Suppressor macrophage (primary cell): ENCODE measurements at regions not wholly inside any gene's neighbourhood (a gene's known extent, or its start where the extent isn't known, plus 50 kb on each side); places are given as distances from the start of the nearest gene placed in this dataset.
"Not testable (repeated sequence)": the region's sequence is repeated elsewhere in the genome, so short reads cannot be mapped to it uniquely, and the experiment has no call there.

Experiments
- DNase-seq, 4 experiments: peaks; one replicate each; pipeline ENCODE4 v3.0.0-alpha.2; 2020 to 2022

GRCh38 chr7:83731154-83731553, 82.2 kb upstream of the SEMA3E start:
- DNase-seq: no peak

- not testable (repeated sequence) for DNase-seq
Observed at GRCh38 chr7:83716923-83717322, 68.0 kb upstream of the SEMA3E start.

- no peak for DNase-seq
Observed at GRCh38 chr7:83708531-83708930, 59.6 kb upstream of the SEMA3E start.

- no peak for DNase-seq
Observed at GRCh38 chr7:83704564-83704963, 55.6 kb upstream of the SEMA3E start.

- DNase-seq: no peak
Observed at GRCh38 chr7:83702446-83702845, 53.5 kb upstream of the SEMA3E start.

GRCh38 chr7:83701736-83702135, 52.8 kb upstream of the SEMA3E start:
- DNase-seq: no peak
